NCI-H1436 (cell line): ENCODE measurements at regions not wholly inside any gene's neighbourhood (a gene's known extent, or its start where the extent isn't known, plus 50 kb on each side); places are given as distances from the start of the nearest gene placed in this dataset.
"Not testable (repeated sequence)": the region's sequence is repeated elsewhere in the genome, so short reads cannot be mapped to it uniquely, and the experiment has no call there.

Experiments used
- DNase-seq: peaks from one replicate; lab custom pipeline; 2025; lab: John Stamatoyannopoulos, UW

- no peak for DNase-seq
Measured at GRCh38 chrX:125505207-125505606, 185.5 kb downstream of the TEX13C start.

- DNase-seq: no peak
Measured at GRCh38 chrX:125507119-125507518, 187.4 kb downstream of the TEX13C start.

GRCh38 chrX:125520029-125520428 lies 200.4 kb downstream of the TEX13C start:
- no peak for DNase-seq

- no peak for DNase-seq
Measured at GRCh38 chrX:125522752-125523151, 203.1 kb downstream of the TEX13C start.

GRCh38 chrX:125532411-125533089 lies 212.9 kb downstream of the TEX13C start:
- no peak for DNase-seq

GRCh38 chrX:125533352-125533751 lies 213.7 kb downstream of the TEX13C start:
- no peak for DNase-seq

GRCh38 chrX:125544031-125544660 lies 224.5 kb downstream of the TEX13C start:
- DNase-seq: no peak

- no peak for DNase-seq
Measured at GRCh38 chrX:125544856-125545255, 225.2 kb downstream of the TEX13C start.

- DNase-seq: no peak
Measured at GRCh38 chrX:125577479-125577878, 257.8 kb downstream of the TEX13C start.

GRCh38 chrX:125604448-125604847 lies 284.8 kb downstream of the TEX13C start:
- DNase-seq: no peak

- DNase-seq: no peak
Measured at GRCh38 chrX:125605145-125605544, 285.5 kb downstream of the TEX13C start.

GRCh38 chrX:125614591-125615343 lies 295.1 kb downstream of the TEX13C start:
- not testable (repeated sequence) for DNase-seq

- no peak for DNase-seq
Measured at GRCh38 chrX:125620715-125621587, 301.3 kb downstream of the TEX13C start.

- DNase-seq: no peak
Measured at GRCh38 chrX:125621588-125621927, 301.9 kb downstream of the TEX13C start.

GRCh38 chrX:125622899-125623298 lies 303.2 kb downstream of the TEX13C start:
- no peak for DNase-seq

- DNase-seq: no peak
Measured at GRCh38 chrX:125627676-125628075, 308.0 kb downstream of the TEX13C start.

GRCh38 chrX:125628435-125628834 lies 308.8 kb downstream of the TEX13C start:
- no peak for DNase-seq

- no peak for DNase-seq
Measured at GRCh38 chrX:125641405-125641804, 321.7 kb downstream of the TEX13C start.

GRCh38 chrX:125646195-125646594 lies 326.5 kb downstream of the TEX13C start:
- no peak for DNase-seq

- no peak for DNase-seq
Measured at GRCh38 chrX:125651426-125651825, 331.8 kb downstream of the TEX13C start.

- no peak for DNase-seq
Measured at GRCh38 chrX:125654501-125654900, 334.8 kb downstream of the TEX13C start.

GRCh38 chrX:125673758-125674157 lies 354.1 kb downstream of the TEX13C start:
- DNase-seq: no peak
